WI38 (cell line): ENCODE measurements at regions not wholly inside any gene's neighbourhood (a gene's known extent, or its start where the extent isn't known, plus 50 kb on each side); places are given as distances from the start of the nearest gene placed in this dataset.
A peak's percentile ranks its signal among the peaks of the same experiment; 100 is the strongest.

Experiments used
- H3K4me3 ChIP-seq: 2 replicates; pipeline ENCODE4 v1.5.1; 2011; ENCODE audit warnings: low read depth, mild to moderate bottlenecking, control low read depth, low read length
- TF ChIP-seq, protein P1 (sequence below): IDR thresholded peaks from 2 replicates; pipeline ENCODE4 v1.5.1; 2012; ENCODE audit warnings: low read depth, mild to moderate bottlenecking, control low read depth, low read length

DNA sequence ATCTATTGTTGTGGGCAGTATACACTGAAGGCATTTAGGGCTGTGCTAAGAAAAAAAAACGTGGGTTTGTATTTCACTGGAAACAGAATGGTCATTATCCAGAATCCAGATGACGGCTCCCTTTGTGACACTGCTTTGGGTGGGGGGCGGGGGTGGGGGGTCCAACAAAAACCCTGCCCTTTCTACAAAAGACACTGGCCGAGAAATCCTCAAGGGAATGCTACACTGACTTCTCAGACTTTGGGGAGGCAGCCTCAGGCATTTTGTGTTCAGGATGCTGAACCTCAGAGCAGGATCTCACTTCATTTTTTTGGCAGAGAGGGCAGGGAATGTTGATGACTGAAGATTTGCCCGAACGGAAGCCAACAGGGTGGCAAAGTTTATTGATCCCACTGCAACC is 417.1 kb downstream of the HRH4 start:
- H3K4me3 ChIP-seq, result no peak overlapping the region
- TF ChIP-seq, protein P1, sequence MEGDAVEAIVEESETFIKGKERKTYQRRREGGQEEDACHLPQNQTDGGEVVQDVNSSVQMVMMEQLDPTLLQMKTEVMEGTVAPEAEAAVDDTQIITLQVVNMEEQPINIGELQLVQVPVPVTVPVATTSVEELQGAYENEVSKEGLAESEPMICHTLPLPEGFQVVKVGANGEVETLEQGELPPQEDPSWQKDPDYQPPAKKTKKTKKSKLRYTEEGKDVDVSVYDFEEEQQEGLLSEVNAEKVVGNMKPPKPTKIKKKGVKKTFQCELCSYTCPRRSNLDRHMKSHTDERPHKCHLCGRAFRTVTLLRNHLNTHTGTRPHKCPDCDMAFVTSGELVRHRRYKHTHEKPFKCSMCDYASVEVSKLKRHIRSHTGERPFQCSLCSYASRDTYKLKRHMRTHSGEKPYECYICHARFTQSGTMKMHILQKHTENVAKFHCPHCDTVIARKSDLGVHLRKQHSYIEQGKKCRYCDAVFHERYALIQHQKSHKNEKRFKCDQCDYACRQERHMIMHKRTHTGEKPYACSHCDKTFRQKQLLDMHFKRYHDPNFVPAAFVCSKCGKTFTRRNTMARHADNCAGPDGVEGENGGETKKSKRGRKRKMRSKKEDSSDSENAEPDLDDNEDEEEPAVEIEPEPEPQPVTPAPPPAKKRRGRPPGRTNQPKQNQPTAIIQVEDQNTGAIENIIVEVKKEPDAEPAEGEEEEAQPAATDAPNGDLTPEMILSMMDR, result no peak

DNA sequence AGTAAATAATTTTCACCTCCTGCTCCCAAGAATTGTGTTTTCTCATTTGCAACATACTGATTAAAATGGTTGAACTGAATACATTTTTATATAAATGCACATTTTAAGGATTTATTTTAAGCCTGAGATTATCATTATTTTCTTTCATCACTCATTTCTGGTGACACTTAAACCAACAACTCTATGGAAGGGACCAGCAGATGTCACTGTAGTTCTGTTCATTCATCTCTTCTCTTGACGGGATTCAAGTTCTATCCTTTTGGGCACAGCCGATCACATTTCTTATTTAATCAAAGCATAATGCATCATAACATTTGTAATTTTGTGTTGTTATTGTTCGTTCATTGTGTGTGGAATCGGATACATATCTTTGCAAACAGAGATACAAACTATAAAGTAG is 417.9 kb downstream of the HRH4 start:
- H3K4me3 ChIP-seq, result no peak overlapping the region
- TF ChIP-seq, protein P1, result peak; percentile 24; the same call in 1 of the 2 replicates

DNA sequence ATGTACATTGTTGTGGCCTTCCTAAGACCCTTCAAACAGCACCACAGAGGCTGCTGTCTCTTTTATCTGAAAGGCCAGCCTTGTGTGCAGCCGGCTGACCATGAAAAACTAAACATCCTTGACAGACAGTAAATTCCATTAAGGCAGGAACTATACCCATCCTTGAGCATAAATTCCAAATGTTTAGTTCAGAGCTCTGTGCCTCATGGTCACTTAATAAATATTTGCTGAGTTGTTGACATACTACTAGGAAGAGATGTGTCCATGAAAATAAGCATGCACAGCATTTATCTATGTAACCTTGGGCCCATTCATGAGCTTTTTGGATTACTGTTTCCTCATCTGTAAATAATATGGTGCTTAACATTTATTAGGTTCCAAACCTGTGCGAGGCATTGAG is 424.8 kb downstream of the HRH4 start:
- no peak overlapping the region for H3K4me3 ChIP-seq
- TF ChIP-seq, protein P1, result no peak

DNA sequence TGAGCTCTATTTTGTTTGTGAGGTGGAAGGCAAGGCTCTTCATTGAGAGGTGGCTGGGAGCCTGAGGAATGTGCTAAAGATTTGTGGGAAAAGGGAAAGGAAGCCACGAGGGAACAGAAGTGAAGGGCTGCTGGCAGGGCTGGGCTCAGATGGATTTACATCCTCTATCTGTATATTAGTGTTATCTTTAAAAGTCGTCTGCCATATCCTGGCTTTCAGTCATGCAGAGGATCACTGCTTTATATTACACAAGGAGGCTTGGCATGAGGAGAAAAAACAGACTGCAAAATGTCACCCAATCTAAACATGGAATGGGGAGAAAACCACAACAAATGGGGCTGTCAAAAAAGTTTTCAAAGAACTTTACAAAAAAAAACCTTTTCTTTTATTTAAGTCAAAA is 434.4 kb downstream of the HRH4 start:
- H3K4me3 ChIP-seq, result no peak overlapping the region
- TF ChIP-seq, protein P1, result no peak

DNA sequence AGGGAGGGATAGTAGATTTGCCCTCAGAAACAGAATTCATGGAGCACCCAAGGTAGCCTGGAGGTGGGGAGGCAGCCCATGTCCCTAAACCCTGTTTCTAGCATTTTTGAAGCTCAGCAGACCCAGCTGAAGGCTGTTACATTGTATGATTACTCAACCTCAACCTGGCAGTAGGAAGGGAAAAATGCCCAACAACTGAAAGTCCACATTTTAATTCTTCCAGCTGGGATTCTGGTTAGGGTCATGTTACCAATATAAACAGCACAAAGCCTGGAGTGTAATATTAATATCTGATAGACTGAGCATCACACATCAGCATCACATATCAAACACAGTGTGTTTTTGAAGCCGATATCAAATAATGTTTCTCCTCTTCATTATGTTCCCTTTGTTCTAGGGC is 437.0 kb downstream of the HRH4 start:
- no peak overlapping the region for H3K4me3 ChIP-seq
- TF ChIP-seq, protein P1, result no peak

DNA sequence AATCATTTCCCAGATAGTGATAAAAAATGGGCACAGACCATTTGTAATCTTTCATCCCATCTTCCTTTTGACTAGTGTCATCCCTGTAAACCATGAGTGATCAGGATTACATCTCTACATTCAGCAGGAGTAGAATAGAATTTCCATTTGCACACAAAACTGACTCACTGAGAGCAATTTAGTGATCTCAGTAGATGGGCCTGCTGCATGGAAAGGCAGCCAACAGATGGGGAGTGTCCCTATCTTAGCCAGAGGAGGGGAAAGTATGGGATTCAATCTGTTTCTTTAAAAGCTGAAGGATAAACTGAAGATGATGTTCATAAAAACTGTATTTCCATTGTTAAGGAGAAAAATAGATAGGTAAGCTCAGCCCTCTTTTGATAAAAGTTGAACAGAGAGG is 441.7 kb downstream of the ZNF521 start:
- H3K4me3 ChIP-seq, result no peak overlapping the region
- TF ChIP-seq, protein P1, result no peak

DNA sequence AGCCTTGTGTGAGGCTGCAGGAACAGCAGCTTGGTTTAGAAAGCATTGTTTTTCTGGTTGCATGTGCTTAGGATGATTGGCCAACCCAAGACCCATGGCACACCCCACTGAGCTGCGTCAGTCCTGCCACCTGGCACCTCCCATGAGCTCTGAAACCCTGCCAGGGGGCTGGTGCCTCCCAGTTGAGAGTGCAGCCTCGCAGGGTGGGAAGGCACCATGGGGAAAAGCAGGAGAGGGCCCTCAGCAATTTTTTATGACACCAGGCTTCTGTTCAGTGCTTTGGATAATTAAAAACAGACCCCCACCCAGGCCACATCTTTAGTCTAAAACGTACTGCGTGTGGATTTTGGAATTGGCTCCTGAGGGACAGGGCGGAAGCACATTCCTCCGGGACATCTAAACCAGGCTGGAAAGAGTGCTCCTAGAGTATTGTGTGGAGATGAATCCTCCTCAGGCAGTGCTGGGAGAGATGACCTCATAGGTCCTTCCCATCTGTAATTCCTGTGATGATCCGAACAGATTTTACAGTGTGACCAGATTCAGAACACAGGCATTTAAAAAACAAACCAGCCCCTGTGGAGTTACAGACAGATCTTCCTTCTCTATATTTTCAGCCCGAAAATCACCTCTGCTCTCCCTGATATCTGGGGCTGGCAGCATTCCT is 438.3 kb downstream of the ZNF521 start:
- TF ChIP-seq, protein P1, result no peak
- no peak overlapping the region for H3K4me3 ChIP-seq
